HG03066 (cell line): ENCODE measurements at regions not wholly inside any gene's neighbourhood (a gene's known extent, or its start where the extent isn't known, plus 50 kb on each side); places are given as distances from the start of the nearest gene placed in this dataset.

ENCODE experiments used
- ATAC-seq: cut with Tn5 transposase; IDR thresholded peaks from one replicate; pipeline ENCODE4 v1.9.1; 2021; ENCODE audit warnings: low read depth; ENCODE audit not compliant: unreplicated experiment

GRCh38 chr3:177470197-177470941 lies 273.1 kb upstream of the TBL1XR1 start:
- no peak for ATAC-seq

- no peak for ATAC-seq
Measured at GRCh38 chr3:177471733-177472480, 274.6 kb upstream of the TBL1XR1 start.

DNA sequence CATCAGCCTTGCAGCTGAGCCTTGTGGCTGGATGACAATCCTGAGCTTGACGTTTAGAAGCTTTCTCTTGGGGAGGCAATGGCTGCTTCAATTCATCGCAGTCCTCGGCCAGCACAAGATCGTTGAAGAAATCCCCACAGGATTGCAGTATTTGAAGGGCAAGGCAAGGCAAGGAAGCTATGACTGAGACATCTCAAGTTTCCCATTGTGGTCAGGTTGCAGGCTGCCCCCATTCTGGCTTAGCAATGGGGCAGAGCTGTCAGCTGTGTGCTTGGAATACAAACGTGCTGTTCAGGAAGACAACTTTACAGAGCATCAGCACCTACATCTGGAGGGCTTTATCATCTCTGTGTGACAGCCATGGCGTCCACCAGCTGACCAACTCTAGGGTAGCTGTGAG lies 275.9 kb upstream of the TBL1XR1 start:
- ATAC-seq = no peak

DNA sequence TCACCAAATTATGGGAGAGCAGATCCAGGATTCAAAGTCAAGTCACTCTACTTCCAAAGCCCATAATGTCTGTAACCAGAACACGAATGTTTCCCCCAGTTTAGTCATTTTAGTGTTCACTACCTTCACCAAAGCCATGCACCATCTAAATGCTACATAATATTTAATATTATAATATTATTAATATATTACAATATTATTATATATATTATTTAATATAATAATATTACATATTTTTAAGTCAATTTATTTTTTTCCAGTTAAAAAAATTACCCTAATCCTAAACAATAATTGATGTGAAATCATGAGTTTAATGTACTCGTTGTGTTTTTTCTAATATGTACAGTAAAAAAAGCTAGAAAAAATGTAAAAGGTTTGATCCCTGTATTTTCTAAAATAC lies 276.6 kb upstream of the TBL1XR1 start:
- no peak for ATAC-seq

GRCh38 chr3:177474652-177475355 lies 277.5 kb upstream of the TBL1XR1 start:
- ATAC-seq = no peak

DNA sequence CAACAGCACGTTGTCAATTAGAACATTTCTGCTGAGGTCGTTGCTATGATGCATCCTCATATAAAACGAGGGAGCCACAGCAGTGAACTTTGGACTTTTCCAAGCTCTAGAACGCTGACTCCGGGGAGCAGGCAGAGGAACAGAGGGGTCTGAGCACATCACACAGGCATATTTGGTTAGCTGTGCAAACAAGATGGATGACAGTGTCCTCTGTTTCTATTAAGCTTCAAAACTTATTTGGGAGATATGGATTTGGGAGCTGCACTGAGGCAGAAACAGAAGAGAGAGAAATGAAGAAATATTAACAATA lies 278.0 kb upstream of the TBL1XR1 start:
- no peak for ATAC-seq

GRCh38 chr3:177476495-177476894 lies 279.2 kb upstream of the TBL1XR1 start:
- no peak for ATAC-seq

DNA sequence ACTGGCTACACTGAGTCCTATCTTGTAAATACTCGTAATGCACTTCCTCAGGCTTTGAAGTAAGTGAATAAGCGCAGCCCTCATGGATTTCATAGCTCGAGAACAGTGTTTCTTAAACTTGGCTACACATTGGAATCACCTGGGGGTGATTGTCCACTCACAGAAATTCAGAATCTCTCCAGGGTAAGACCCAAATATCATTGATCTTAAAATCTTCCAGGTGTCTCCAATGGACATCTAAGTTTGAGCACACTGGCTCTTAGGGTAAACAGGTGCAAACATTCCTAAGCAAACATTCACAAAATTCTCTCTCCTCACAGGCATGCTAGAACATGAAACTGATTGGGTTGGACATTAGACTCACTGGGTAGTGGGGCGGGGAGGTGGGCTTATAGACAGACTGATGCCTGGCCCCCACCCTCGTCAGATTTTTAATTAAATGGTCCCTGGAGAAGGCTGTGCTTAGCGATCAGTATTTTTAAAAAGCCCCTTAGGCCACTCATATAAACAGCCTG lies 279.7 kb upstream of the TBL1XR1 start:
- ATAC-seq = no peak

GRCh38 chr3:177478170-177478867 lies 281.0 kb upstream of the TBL1XR1 start:
- ATAC-seq = no peak

- ATAC-seq = no peak
Measured at GRCh38 chr3:177479630-177480029, 282.3 kb upstream of the TBL1XR1 start.

GRCh38 chr3:177481329-177481728 lies 284.0 kb upstream of the TBL1XR1 start:
- no peak for ATAC-seq

DNA sequence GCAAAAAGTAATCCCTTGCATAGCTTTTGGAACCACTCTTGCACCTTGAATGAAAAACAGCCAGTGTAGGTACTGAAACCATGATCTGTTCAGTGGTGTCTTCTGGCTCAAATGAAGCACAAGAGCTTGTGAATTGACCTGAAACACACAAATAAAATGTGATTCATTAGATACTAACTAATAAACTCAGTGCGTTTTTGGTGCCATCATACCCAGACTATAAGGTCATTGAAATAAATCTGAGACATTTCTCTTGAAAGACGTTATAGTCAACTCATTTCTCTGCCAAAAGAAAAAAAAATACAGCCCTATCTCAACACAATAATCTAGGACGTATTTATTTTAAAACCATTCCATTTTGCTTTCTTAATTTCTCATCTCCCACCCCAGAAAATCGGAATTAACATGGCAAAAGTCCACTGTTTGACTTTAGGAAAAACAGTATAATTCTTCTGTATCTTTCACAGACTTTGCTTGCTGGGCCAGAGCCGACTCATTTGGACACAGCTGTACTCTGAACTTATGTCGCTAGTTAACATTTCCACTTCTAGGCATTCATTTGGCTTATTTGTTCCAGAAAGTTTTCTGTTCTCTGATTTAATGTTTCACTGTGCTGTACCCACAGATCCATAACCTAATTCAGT lies 284.9 kb upstream of the TBL1XR1 start:
- no peak for ATAC-seq

DNA sequence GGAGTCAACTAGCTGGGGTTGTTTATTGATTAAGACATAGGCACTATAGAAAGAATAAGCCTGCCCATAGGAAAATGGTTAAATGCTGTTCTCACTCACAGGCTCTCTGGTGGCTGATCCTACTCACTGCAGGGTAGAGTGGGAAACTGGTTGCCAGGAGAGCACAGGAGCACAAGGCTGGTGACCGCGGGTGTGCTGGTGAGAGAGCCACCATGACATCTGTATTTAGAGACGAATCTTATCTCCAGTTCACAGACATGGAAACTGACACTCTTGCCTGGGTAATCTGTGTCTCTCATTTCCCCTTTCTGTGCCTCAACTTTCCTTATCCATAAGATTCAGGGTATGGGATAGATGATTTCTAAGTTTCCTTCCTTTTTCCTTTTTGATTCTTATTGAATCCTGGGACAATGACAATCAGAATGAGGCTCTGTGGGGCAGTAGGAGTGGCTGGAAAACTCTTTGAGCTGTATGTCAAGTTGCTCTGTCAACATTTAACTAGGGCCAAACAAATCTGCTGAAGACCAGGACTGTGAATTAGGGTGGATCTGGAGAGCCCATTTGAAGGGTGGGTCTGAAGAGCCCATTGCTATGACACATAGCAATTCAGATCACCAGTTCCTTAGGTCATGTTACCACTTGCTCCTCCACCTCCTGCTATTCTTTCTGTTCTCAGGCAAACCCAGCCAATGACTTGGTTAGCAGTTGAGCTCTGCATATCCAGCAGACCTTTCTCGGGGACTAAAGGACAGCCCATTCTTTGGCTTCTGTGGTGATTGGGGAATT lies 286.1 kb upstream of the TBL1XR1 start:
- no peak for ATAC-seq

DNA sequence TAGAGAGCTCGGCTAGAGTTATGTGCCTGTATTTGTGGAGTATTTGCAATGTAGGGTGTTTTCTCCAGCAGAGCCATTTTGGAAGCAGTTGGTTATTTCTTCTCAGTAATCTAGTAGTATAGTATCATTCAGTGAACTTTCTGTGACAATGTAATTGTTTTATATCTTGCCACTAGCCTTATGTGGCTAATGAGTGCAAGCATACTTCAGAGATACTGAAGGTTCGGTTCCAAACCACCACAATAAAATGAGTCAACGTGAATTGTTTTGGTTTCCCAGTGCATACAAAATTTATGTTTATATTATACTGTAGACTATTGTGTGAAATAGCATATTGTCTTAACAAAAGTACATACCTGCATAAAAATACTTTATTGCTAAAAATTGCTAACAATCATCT lies 286.9 kb upstream of the TBL1XR1 start:
- no peak for ATAC-seq

DNA sequence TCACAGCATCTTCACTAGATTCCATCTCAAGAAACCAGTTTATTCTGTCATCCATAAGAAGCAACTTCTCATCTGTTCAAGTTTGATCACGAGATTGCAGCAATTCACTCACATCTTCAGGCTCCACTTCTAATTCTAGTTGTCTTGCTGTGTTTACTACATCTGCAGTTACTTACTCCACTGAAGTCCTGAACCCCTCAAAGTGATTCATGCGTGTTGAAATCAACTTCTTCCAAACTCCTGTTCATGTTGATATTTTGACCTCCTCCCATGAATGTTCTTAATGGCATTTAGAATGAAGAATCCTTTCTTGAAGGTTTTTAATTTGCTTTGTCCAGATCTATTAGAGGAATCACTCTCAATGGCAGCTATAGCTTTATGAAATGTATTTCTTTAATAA lies 287.6 kb upstream of the TBL1XR1 start:
- no peak for ATAC-seq

DNA sequence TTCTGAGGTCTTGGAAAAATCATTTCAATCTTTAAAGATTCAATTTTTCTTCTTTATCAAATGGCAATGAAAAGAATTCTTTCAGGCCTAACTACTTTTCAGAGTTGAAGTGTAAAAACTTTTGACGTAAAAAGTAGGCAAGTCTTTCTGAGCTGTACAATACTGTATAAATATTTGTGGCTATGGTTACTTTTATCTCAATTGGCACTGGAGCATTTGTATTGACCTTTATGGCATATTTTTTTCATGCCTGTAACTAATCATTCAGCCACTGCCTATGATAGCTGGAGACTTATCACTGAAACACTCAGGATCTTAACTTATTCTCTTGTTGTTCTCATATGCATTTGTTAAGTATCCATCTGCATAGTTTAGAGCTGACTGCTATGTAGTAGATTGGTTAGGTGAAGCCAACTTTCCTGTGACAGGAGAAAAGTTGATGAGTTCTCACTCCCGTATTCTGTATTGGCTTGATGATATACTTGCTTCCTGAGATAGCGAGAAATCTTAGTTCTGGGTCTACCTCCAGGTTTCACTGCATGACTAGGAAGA lies 290.4 kb upstream of the TBL1XR1 start:
- ATAC-seq = no peak

DNA sequence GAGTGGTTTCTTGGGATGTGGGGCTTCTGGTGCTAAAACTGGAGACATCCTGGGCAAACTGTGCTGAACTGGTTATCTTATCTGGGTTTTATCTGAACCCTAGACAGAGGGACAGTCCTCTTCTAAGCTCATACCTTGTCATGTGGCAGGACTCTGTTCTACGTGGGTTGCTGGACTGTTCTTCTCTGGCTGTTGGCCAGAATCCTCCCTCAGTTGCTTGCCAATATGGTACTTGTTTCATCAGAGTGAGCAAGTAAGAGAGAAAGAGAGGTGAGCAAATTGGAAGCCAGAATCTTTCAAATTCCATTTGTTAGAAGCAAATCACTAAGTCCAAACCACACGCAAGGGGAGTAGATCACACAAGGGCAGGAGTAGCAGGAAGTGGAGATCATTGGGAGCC lies 291.5 kb upstream of the TBL1XR1 start:
- no peak for ATAC-seq

DNA sequence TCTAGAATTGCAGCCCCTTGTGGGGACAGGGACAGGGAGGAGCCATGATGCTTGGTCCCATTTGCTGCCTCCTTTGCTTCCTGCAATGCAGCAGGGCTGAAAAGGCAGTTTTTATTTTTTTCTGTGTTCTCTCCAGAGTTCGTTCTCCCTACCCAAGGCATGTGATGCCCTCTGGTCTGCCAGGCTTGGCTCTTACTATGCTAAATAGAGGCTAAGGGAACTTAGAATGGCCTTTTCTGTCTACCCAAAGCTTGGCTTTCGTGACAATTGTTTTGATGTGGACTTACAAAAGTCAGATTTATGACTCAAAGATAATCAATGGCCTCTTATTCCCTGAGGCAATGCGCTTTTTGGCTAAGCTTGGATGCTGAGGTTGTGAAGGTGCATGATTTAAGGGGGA lies 293.3 kb upstream of the TBL1XR1 start:
- no peak for ATAC-seq

GRCh38 chr3:177491296-177492032 lies 294.2 kb upstream of the TBL1XR1 start:
- no peak for ATAC-seq
